Right lobe of liver (tissue), 4 donors: ENCODE measurements at regions not wholly inside any gene's neighbourhood (a gene's known extent, or its start where the extent isn't known, plus 50 kb on each side); places are given as distances from the start of the nearest gene placed in this dataset.

Experiments used
- POLR2A ChIP-seq: fragments of 450-650 bp; IDR thresholded peaks from one replicate; pipeline ENCODE4 v1.6.1; 2017; ENCODE audit warnings: antibody characterized with exemption, mild to moderate bottlenecking
- TF ChIP-seq, protein P1 (sequence below), 4 donors: fragments of 200-600 bp in 3 of 4; fragments of 450-650 bp in 1 of 4; IDR thresholded peaks; one replicate each; pipeline versions ENCODE4 v1.5.1 to v1.8.0; 2016 to 2022; ENCODE audit warnings: antibody characterized with exemption in 4 of 4, mild to moderate bottlenecking in 2 of 4
- donor health status: DM: no; HTN: no; CAD: no.
- donor health status: DM: no; HTN: no; CAD: no.
- donor health status: DM: no; HTN: yes; CAD: no.

DNA sequence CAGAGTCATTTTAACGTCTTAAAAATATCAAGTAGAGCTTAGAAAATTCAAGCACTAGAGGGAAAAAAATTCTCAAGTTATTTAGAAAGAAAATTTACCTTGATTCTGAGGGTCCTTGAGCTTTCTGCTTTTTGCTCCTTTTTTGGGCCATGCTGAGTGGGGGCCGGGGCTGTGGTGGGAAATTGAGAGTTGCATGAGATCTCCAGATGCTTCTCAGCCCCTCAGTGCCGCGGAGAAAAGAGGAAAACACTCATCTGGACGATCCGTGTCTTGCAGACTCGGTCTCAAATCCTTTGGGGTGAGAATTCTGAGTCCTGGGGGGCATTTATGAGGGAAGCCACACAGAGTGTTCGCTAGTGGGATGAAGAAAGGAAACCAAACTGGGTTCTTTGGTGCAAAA lies 700.8 kb downstream of the TBC1D22A start:
- TF ChIP-seq, protein P1, sequence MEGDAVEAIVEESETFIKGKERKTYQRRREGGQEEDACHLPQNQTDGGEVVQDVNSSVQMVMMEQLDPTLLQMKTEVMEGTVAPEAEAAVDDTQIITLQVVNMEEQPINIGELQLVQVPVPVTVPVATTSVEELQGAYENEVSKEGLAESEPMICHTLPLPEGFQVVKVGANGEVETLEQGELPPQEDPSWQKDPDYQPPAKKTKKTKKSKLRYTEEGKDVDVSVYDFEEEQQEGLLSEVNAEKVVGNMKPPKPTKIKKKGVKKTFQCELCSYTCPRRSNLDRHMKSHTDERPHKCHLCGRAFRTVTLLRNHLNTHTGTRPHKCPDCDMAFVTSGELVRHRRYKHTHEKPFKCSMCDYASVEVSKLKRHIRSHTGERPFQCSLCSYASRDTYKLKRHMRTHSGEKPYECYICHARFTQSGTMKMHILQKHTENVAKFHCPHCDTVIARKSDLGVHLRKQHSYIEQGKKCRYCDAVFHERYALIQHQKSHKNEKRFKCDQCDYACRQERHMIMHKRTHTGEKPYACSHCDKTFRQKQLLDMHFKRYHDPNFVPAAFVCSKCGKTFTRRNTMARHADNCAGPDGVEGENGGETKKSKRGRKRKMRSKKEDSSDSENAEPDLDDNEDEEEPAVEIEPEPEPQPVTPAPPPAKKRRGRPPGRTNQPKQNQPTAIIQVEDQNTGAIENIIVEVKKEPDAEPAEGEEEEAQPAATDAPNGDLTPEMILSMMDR (IDR thresholded peaks at IDR 0.05) = no peak
- TF ChIP-seq POLR2A = no peak
